ENCODE measurements at regions not wholly inside any gene's neighbourhood (a gene's known extent, or its start where the extent isn't known, plus 50 kb on each side); places are given as distances from the start of the nearest gene placed in this dataset.
A peak's percentile ranks its signal among the peaks of the same experiment; 100 is the strongest.

DNA sequence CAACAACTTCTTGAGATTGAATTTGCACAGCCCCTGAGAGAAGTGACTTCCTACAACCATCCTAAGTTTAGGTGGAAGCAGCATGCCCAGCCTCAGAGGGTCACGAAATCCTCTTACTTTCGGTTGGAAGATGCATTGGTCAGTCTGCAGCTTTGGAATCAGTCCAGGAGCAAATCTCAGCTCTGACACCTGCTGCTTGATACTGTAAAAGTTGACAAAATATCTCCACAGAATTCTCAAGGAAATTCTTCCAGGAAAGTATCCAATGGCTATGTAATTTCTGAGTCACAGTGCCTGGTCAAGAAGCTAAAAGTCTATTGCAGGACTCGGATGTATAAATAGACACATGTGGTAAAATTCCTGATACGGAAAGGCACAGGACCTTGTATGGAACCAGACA, 414.5 kb upstream of the GYPC start:
- 90 to 96% methylated on average over 4 of the region's 4 CpGs for WGBS, 2 experiments (ENCODE audit: insufficient coverage in 1 of 2, insufficient read length in 1 of 2)
- Mint-ChIP-seq H3K27ac (no peak overlapping the region), H3K36me3 (ENCODE audit: low read depth) (no peaks in the 10 kb centered on the region)

GRCh38 chr2:126244937-126245336, 411.0 kb upstream of the GYPC start:
- Histone ChIP-seq H3K4me1 (ENCODE audit: control insufficient read depth, insufficient read depth, low read length) (no peaks in the 10 kb centered on the region), H3K4me3 (ENCODE audit: low read length) (no peak overlapping the region), H3K27ac (ENCODE audit: low read depth, low read length) (no peak overlapping the region), H3K9me3 (ENCODE audit: control insufficient read depth, low read length) (no peaks in the 10 kb centered on the region), H3K27me3 (ENCODE audit: control insufficient read depth, insufficient read depth, low read length, poor library complexity, severe bottlenecking) (peaks cover 27% of the 10 kb centered on the region), H3K9ac (ENCODE audit: extremely low read depth, low read length, poor library complexity, severe bottlenecking) (no peak overlapping the region), H3K36me3 (ENCODE audit: control insufficient read depth, insufficient read depth, low read length) (no peaks in the 10 kb centered on the region)
- Mint-ChIP-seq H3K4me1 (no peaks in the 10 kb centered on the region), H3K36me3 (ENCODE audit: low read depth) (no peaks in the 10 kb centered on the region), H3K27ac (no peak overlapping the region), H3K27me3 (ENCODE audit: insufficient read depth) (peaks cover 8% of the 10 kb centered on the region), H3K9me3 (no peaks in the 10 kb centered on the region), H3K4me3 (no peak overlapping the region)
- 22 to 43% methylated on average over 1 to 3 of the region's 3 CpGs for WGBS, 2 experiments (ENCODE audit: insufficient coverage in 1 of 2, insufficient read length in 1 of 2)
- TF ChIP-seq CTCF (conservative IDR thresholded peaks at IDR 0.05), result peak; percentile 91
- peak; percentile 95 for DNase-seq

More for the DNA sequence above, 414.5 kb upstream of the GYPC start:
- Mint-ChIP-seq H3K9me3 (no peaks in the 10 kb centered on the region), H3K4me3 (no peak overlapping the region), H3K4me1 (no peaks in the 10 kb centered on the region), H3K27me3 (ENCODE audit: insufficient read depth) (peaks cover 8% of the 10 kb centered on the region)
- no peak for TF ChIP-seq CTCF (conservative IDR thresholded peaks at IDR 0.05)
- no peak overlapping the region for H3K9ac ChIP-seq (ENCODE audit: extremely low read depth, low read length, poor library complexity, severe bottlenecking)
- DNase-seq, result no peak
- H3K36me3 ChIP-seq (ENCODE audit: control insufficient read depth, insufficient read depth, low read length), result no peaks in the 10 kb centered on the region
- H3K27me3 ChIP-seq (ENCODE audit: control insufficient read depth, insufficient read depth, low read length, poor library complexity, severe bottlenecking), result peaks cover 23% of the 10 kb centered on the region
- H3K9me3 ChIP-seq (ENCODE audit: control insufficient read depth, low read length), result no peaks in the 10 kb centered on the region
- H3K27ac ChIP-seq (ENCODE audit: low read depth, low read length), result no peak overlapping the region
- no peaks in the 10 kb centered on the region for H3K4me1 ChIP-seq (ENCODE audit: control insufficient read depth, insufficient read depth, low read length)
- H3K4me3 ChIP-seq (ENCODE audit: low read length), result no peak overlapping the region

GRCh38 chr2:126253669-126254068, 402.3 kb upstream of the GYPC start:
- no peak overlapping the region for H3K4me3 ChIP-seq (ENCODE audit: low read length)
- H3K27ac Mint-ChIP-seq, result no peak overlapping the region
- H3K27me3 Mint-ChIP-seq (ENCODE audit: insufficient read depth), result no peaks in the 10 kb centered on the region
- no peak for DNase-seq
- H3K9me3 Mint-ChIP-seq, result no peaks in the 10 kb centered on the region
- H3K9me3 ChIP-seq (ENCODE audit: control insufficient read depth, low read length), result no peaks in the 10 kb centered on the region
- no peak overlapping the region for H3K9ac ChIP-seq (ENCODE audit: extremely low read depth, low read length, poor library complexity, severe bottlenecking)
- TF ChIP-seq CTCF (conservative IDR thresholded peaks at IDR 0.05), result no peak
- peaks cover 2% of the 10 kb centered on the region for H3K4me1 Mint-ChIP-seq
- H3K27me3 ChIP-seq (ENCODE audit: control insufficient read depth, insufficient read depth, low read length, poor library complexity, severe bottlenecking), result no peaks in the 10 kb centered on the region
- H3K4me1 ChIP-seq (ENCODE audit: control insufficient read depth, insufficient read depth, low read length), result no peaks in the 10 kb centered on the region
- H3K36me3 ChIP-seq (ENCODE audit: control insufficient read depth, insufficient read depth, low read length), result no peaks in the 10 kb centered on the region
- no peak overlapping the region for H3K4me3 Mint-ChIP-seq
- no peaks in the 10 kb centered on the region for H3K36me3 Mint-ChIP-seq (ENCODE audit: low read depth)
- WGBS, 2 experiments (ENCODE audit: insufficient coverage in 1 of 2, insufficient read length in 1 of 2), result 80 to 87% methylated on average over 1 to 2 of the region's 2 CpGs
- no peak overlapping the region for H3K27ac ChIP-seq (ENCODE audit: low read depth, low read length)
